ENCODE measurements at regions not wholly inside any gene's neighbourhood (a gene's known extent, or its start where the extent isn't known, plus 50 kb on each side); places are given as distances from the start of the nearest gene placed in this dataset.

DNA sequence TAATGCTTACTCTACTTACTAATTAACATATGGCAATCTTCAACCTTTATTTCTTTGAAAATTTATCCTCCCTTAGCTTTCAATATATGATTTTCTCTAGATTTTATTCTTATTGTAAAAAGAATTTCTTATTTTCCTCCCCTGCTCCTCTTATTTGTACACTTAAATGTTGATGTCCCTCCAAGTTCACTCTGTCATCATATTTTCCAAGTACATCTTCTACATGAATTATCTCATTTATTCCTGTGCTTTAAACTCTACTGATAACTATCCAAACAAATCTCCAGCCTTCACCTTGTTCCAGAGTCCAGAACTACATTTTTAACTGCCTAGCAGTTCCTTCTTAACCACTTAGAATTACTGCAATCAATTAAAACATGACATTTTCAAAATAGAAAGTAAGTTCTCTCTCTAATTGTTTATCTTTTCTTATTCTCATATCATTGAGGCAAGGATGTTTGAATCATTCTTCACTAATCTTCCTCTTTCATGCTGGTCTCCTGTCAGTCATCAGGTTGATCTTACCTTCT is 261.6 kb upstream of the FAR2 start:
- no peak for TF ChIP-seq REST (IDR thresholded peaks at IDR 0.05; ENCODE audit: borderline replicate concordance)
- TF ChIP-seq CTCF (IDR thresholded peaks at IDR 0.05; ENCODE audit: poor library complexity, severe bottlenecking), result no peak
- no peak for TF ChIP-seq EZH2 (IDR thresholded peaks at IDR 0.05; ENCODE audit: borderline replicate concordance, insufficient read depth, low read length, poor library complexity, severe bottlenecking)
